ENCODE measurements at regions not wholly inside any gene's neighbourhood (a gene's known extent, or its start where the extent isn't known, plus 50 kb on each side); places are given as distances from the start of the nearest gene placed in this dataset.

DNA sequence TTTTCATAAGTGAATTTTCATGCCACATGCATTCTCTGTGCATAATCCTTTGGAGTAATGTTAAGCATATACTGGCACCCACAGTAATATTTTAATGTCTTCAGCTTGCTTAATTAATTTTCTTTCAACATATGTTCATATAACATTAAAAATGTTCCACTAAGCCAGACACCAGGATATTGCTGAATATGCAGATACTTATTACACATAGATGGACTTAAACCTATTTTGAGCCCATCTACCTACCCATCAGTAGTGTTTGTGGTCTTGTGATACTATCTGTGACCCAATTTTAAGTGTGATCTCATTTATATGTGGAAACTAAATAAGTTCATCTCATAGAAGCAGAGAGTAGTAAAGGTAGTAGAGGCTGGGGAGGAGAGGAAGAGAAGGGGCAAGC lies 379.5 kb upstream of the JAG1 start:
- DNase-seq, result no peak

DNA sequence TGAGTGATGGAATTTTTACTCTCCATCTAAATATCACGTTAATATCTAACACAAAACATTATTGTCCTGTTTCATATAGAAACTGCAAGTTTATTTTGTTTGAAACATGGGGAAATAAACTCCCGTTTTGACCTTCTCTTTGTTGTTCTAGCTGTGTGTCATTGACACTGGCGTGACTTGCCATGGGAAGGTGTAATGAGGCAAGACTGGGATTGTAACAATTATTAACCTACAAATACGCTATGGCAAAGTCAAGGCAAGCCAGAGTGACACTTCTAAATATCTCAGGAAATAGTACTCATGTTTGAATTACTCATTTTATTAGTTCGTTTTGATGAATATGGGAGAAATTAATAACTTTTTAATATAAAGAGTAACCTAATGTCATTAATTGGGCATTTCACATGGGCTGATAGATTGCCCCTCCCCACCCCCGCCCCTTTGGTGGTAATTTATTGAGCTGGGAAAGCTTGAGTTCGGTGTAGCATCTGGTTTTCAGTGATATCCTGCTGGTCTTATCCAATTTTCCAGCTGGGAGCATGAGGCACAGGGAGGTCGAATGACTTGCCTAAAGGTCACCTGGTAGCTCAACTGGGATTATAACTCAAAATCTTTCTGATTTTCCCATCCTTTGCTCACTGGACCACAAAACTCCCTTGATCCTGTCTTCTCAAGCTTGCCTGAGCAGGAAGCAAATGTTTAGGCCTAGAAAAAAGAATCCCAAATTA lies 380.6 kb upstream of the JAG1 start:
- no peak for DNase-seq

GRCh38 chr20:11056414-11056813 lies 382.6 kb upstream of the JAG1 start:
- no peak for DNase-seq

- no peak for DNase-seq
These were observed 383.8 kb upstream of the JAG1 start for GRCh38 chr20:11057624-11058023.

- DNase-seq, result no peak
These were observed 385.9 kb upstream of the JAG1 start for GRCh38 chr20:11059659-11060058.

GRCh38 chr20:11060423-11061185 lies 386.8 kb upstream of the JAG1 start:
- no peak for DNase-seq

- no peak for DNase-seq
These were observed 389.6 kb upstream of the JAG1 start for GRCh38 chr20:11063444-11063843.

- no peak for DNase-seq
These were observed 391.1 kb upstream of the JAG1 start for GRCh38 chr20:11064946-11065345.

DNA sequence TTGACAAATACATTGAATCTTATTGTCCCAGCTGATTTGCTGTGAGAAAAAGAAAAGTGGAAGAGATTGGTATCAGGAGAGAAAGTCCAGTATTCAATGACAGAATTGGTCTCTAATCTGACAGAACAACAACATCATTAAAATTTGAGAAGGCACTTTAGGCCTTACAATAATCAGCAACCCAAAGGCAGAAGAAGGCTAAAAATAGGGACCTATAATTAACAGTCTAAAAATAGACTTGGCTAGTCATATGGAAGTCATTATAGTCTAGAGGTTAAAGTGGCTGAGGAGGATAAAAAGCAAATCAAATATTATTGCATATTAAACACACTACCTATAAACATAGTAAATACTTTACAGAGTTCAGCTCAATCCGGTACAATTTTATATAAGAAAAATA lies 393.6 kb upstream of the JAG1 start:
- DNase-seq, result no peak

DNA sequence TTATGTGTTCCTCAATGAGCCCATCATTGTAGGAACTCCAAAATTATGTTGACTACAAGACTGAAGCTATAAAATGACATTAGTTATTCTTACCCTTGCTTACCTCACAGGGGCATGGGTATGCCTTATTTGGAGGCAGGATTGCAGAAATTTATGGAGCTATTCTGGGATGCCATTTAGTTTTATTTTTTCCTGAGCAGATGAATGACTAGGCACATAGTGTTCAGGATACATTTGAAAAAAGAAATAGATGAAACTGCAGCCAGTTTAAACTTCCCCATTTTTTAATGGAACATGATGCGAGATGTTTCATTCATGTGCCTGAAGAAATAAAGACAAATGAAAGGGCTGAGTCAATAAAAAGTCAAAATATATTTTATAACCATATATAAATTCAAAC lies 399.2 kb upstream of the JAG1 start:
- DNase-seq, result no peak

- DNase-seq, result no peak
These were observed 402.8 kb upstream of the JAG1 start for GRCh38 chr20:11076434-11077105.

- no peak for DNase-seq
These were observed 403.4 kb upstream of the JAG1 start for GRCh38 chr20:11077226-11077625.

GRCh38 chr20:11080010-11080409 lies 406.2 kb upstream of the JAG1 start:
- DNase-seq, result no peak

DNA sequence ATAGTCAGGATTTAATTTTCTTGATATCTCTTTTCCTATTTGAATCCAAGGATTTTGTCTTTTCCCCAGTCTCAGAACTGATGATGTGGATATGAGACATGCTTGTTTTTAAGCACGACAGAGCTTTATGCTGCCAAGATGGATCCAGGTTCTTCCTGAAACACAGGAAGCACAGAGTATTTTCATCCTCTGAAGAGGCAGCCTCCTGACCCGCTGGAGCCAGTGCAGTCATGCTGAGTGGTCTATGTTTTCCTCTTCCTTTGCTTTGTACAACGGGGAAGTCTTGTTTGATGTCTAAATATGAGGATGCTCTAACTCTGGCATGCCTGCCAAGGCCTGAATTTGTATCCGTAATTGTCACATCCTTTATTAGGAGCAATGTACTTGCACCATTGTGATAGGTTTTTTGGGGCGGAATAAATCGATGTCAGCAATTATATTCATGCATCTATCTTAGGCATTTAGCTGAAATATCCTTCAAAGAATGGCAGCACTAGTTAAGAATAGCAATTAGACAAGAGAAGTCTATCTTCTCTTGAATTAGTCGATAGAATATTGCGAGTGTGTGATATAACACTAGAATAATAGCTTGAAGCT lies 407.1 kb upstream of the JAG1 start:
- DNase-seq, result no peak

DNA sequence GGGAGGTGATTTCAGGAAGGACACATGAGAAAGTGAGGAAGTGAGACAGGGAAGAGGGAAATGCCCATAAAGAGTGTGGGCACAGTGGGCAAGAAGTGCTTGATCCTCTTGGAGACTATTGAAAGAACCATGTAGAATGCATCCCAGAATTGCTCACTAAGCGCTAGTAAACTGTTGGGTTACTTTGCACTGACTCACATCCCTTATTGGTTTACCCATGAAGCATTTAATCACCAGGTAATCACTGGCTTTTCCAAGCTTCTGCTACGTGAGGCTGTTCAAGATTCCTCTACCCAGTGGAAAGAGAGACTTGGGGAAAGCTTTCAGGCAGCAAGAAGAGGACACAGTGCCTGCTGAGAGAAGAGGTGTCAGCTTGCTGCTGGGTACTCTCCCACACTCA lies 410.0 kb upstream of the JAG1 start:
- no peak for DNase-seq

DNA sequence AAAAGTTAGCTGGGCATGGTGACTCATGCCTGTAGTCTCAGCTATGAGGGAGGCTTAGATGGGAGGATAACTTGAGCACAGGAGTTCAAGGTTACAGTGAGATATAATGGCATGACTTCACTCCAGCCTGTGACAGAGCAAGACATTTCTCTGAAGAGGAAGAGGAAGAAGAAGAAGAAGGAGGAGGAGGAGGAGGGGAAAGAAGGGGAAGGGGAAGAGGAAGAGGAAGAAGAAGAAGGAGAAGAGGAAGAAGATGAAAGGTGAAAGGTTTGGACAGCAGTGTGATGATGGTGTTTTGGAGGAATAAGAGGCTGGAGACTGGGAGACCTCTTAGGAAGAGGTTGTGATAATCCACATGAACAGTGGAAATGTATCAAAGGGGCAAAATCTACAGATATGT lies 410.7 kb upstream of the JAG1 start:
- no peak for DNase-seq

DNA sequence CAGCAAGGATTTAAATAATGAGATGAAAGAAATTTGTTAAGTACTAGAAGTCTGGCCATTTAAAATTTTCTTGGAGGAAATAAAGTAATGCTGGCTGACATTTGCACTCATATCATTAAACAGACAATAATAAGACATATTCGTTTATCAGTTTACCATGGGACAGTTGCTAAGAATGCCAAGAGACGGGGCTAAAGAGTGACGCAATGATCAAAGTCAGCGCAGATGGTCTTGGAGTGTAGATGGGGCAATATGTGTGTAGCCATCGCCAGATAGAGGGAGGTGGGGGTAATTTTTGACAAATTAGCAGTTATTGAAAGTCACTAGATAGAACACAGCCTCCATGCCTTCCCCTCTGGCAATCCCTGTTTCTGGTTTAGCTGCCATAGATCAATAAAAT lies 413.2 kb upstream of the JAG1 start:
- DNase-seq, result no peak

- DNase-seq, result no peak
These were observed 417.0 kb upstream of the JAG1 start for GRCh38 chr20:11090751-11091150.

DNA sequence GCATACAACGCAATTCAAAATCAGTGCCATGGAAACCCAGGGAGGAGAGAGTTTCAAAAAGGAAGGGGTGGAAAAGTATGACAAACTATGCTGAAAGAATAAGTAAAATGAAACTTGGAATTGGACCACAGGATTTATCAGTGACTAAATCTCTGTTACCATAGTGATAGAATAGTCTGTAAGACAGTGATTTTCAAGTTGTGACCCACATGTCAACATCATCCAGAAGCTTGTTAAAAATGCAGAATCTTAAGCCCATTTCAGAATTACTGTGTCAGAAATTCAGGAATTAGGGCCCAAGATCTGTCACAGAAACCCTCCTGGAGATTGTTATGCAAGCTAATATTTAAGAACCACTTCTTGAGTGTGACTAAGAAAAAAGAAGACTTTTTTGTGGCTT lies 417.7 kb upstream of the JAG1 start:
- DNase-seq, result no peak

GRCh38 chr20:11092151-11092550 lies 418.4 kb upstream of the JAG1 start:
- no peak for DNase-seq

DNA sequence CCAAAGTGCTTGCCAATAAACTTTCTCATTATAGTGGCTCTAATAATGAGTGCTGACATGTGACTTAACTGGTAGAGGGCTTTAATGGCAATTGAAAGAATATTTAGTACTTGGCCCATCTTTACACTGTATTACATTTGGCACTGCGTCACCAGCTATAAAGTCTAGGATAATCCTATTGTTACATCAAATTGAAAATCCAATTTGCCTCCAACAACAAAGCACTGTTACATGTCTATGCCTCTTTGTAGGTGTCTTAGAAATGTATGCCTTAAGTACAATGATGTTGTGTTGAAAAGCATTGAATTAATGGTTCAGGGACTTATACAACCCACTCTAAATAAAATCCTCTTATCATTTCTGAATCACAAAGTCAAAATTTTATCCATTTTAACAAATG lies 420.4 kb upstream of the JAG1 start:
- no peak for DNase-seq

DNA sequence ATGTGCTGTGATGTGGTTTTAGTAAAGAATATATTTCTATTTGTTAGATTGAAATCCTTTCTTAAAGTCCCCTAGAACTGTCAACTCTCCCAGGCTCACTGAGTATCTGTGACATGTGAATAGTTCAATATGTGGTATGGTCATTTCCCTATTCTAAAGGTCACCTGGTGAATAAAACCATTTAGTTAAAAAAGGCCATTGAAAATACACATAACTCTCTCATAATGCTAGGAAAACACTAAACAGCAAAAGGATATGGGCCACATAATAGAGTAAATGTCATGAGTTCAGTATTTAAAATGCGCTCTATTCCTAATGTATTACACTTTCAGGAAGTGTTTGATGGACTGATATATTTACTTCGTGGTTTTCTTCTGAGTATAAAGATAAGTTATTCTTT lies 420.9 kb upstream of the JAG1 start:
- no peak for DNase-seq

- DNase-seq, result no peak
These were observed 425.1 kb upstream of the JAG1 start for GRCh38 chr20:11098888-11099287.

GRCh38 chr20:11101243-11101642 lies 427.4 kb upstream of the JAG1 start:
- no peak for DNase-seq
